HG03066 (cell line): ENCODE measurements at regions not wholly inside any gene's neighbourhood (a gene's known extent, or its start where the extent isn't known, plus 50 kb on each side); places are given as distances from the start of the nearest gene placed in this dataset.

ENCODE experiments used
- ATAC-seq: cut with Tn5 transposase; IDR thresholded peaks from one replicate; pipeline ENCODE4 v1.9.1; 2021; ENCODE audit warnings: low read depth; ENCODE audit not compliant: unreplicated experiment

DNA sequence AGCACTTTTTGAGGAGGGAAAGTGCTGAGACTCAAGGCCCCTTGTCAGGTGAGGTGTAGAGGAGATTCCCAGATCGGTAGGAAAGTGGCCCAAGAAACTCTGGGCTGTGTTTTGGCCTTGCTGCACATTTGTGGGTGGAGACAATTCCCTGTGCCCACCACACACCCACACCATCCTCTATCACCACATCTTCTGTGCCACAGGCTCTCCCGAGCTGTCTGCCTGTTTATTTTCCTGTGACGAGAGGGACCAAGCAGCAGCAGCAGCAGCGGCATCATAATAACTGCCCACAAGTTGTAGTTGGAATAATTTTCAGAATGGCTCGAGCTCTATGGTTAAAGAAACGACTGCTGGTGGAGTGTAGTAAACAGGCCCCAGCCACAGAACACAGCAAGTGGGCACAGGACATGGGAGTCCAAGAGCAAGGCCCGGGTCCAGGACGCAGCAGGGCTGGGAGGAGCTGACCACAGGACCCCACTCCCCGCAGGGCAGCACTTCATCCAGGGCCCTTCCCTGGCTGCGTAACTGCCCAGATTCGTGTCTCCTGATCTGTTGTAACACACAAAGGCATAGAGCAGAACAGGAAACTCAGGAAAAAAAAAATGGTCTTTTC lies 55.6 kb upstream of the BCL2L14 start:
- ATAC-seq: no peak

DNA sequence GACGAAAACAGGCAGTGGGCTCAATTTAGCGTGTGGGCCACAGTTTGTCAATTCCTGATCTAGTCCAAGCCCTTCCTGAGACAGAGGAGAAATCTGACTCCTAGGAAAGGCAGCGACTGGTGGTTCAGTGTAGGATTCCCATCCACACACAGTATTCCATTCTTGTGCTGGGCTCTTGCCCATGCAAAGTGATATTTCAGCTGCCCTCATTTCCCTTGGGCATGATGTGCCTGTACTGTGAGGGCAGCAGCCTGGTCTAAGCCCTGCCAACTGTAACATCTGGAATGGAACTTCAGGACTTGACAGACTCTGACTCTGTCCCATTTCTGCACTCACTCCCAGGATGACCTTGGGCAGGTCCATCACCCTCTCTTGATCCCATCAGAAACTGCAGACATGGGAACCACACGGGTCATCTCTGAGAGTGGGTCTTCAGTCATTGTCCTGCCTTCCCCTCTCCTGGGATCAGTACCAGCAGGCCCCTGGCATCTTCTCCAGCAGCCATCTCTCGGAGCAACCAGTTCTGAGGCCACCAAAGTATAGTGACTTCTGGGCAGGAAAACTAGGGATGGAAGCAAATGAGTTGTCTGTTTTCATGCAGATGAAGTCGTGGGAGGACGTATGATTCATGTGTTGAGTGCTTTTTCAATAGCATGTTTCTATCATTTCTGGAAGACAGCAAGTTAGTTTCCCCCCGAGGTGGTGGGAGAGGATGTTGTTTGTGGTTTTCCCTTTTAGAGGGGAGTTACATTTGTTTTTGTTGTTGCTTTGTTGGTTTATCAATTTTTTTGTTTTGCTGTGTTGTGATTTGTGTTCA lies 54.2 kb upstream of the BCL2L14 start:
- ATAC-seq: no peak

DNA sequence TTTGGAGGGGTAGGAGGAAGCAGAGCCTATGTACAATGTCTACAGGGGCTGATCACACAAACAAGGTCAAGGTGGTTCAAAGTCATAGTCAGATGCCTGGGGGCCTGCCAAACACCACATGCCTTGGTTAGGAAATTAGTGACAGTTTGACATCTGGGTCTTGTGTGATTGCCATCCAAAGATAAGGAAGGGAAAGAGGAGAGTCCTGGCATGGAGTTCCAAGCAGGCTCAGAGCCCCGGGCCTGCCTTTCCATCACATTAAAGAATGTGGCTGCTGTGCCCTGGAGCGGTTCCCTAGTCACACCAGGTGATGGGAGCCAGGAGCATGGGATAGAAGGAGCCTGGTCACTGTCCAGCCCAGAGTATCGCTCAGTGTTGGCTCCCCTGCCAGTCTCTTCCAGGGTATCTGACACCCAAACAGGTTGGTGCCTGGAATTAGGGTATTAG lies 53.6 kb upstream of the BCL2L14 start:
- no peak for ATAC-seq

DNA sequence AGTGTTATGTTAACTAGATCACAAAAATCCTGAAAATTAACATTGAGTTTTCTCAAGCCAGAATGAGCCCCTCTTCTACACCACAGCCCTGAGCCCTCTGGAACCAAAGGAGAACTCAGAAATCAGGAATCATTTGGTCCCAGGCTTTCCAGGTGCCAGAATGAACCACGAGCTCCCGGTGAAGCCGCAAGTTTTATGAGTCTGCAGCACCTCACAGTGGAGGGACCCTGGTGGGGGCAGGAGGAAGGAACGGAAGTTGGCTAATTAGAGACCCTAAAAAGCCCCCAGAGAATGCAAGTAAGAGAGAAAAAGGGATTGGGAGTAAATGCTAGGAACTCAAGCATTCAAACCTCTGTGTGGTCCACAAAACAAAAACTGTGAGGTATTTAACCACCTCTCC lies 52.9 kb upstream of the BCL2L14 start:
- no peak for ATAC-seq

DNA sequence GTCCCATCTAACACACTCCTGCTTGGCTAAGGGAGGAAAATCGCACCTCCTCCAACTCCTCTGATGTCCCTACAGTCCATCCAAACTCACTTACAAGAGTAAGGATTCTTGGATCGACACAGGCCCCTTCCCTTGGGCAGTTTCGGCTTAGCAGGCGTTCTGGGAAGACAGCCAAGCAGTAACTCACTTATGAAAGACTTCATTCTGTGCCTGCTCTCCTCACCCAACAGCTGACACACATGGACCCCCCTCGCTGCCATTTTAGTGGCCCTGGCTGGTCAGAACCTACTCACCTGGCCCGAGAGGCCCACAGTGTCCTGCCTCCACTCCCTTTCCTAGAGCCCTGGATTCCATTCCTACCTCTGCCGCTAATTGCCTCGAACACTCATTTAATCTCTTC lies 52.3 kb upstream of the BCL2L14 start:
- no peak for ATAC-seq

DNA sequence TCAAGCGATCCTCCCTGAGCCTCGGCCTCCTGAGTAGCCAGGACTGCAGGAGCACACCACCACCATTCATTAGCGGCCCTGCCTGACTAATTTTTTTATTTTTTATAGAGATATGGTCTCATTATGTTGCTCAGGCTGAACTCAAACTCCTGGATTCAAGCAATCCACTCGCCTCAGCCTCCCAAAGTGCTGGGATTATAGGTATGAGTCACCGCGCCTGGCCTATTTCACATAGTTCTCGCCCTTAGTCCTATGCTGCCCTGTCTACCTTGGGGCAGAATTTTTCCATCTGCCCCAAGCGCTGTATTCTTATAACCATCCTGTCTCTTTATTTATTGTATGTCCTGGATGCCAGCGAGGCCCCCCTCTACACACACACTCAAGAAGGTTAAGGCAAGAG lies 50.9 kb upstream of the BCL2L14 start:
- no peak for ATAC-seq

DNA sequence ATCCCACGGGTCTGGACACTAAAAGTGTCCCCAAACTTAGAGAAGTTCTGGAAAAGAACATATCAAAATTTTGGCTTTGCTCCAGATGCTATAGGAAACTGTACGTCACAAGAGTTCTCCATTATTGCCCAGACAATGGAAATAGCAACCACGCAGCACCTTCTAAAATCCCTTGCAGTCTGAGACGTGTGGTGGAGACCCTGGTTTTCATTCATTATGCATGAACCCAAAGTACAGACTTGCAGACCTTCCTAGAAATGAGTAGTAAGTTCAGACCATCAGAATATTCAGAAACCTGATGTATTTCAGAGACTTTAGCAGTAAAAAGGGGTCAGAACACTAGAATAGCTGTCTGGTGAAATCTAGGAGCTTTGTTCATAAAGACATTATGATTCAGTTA lies 50.0 kb upstream of the BCL2L14 start:
- no peak for ATAC-seq
